Vagina (tissue), 2 donors: ENCODE measurements at regions not wholly inside any gene's neighbourhood (a gene's known extent, or its start where the extent isn't known, plus 50 kb on each side); places are given as distances from the start of the nearest gene placed in this dataset.

Source experiments
- CTCF ChIP-seq, 3 experiments: fragments of 450-650 bp in 2 of 3; fragments of 200-600 bp in 1 of 3; sonication (generic) in 1 of 3; IDR thresholded peaks; one replicate each; pipeline ENCODE4 v1.5.1; 2017 to 2019; ENCODE audit warnings: antibody characterized with exemption in 3 of 3, mild to moderate bottlenecking in 2 of 3, moderate library complexity in 2 of 3
- POLR2A ChIP-seq, 2 donors: fragments of 450-650 bp; IDR thresholded peaks; one replicate each; pipeline ENCODE4 v1.6.1; 2017; ENCODE audit warnings: antibody characterized with exemption in 2 of 2, mild to moderate bottlenecking in 2 of 2, moderate library complexity in 2 of 2

DNA sequence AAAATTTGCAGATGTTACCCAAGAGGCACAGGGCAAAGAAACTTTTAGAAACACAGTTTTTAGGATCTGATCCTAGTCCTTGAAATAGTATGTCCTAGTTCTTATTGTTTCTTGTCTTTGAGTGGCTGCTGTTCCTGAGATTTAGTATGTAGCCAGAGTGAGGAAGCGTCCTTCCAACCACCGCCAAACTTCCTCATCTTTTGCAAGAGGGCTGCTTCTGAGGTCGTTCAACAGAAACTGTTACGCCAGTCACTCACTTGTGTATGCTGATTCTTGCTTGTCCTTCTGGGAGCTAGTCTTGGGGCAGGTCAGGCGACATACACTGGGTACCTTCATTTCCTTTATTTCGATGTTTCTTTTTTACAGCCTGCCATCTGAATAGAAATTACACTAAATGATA is 577.3 kb upstream of the ZNF717 start:
- TF ChIP-seq CTCF (IDR thresholded peaks at IDR 0.05) (no peak), POLR2A (IDR thresholded peaks at IDR 0.05) (no peak)
